NCI-H1436 treated with DMSO at 0.1 percent for 48 hours (cell line): ENCODE measurements at regions not wholly inside any gene's neighbourhood (a gene's known extent, or its start where the extent isn't known, plus 50 kb on each side); places are given as distances from the start of the nearest gene placed in this dataset.

Source experiments
- DNase-seq: peaks from one replicate; lab custom pipeline; 2025; lab: John Stamatoyannopoulos, UW

- no peak for DNase-seq
Measured at GRCh38 chr11:8323161-8323935, 59.7 kb upstream of the LMO1 start.

GRCh38 chr11:8321876-8322275, 58.2 kb upstream of the LMO1 start:
- DNase-seq: no peak

- DNase-seq: no peak
Measured at GRCh38 chr11:8320076-8320475, 56.4 kb upstream of the LMO1 start.

- no peak for DNase-seq
Measured at GRCh38 chr11:8318536-8318935, 54.9 kb upstream of the LMO1 start.

- no peak for DNase-seq
Measured at GRCh38 chr11:8317159-8317558, 53.5 kb upstream of the LMO1 start.

GRCh38 chr11:8315954-8316353, 52.3 kb upstream of the LMO1 start:
- DNase-seq: no peak

GRCh38 chr11:8315463-8315862, 51.8 kb upstream of the LMO1 start:
- DNase-seq: no peak

- no peak for DNase-seq
Measured at GRCh38 chr11:8314916-8315315, 51.2 kb upstream of the LMO1 start.

GRCh38 chr11:8313504-8314090, 49.9 kb upstream of the LMO1 start:
- no peak for DNase-seq
